ENCODE measurements at regions not wholly inside any gene's neighbourhood (a gene's known extent, or its start where the extent isn't known, plus 50 kb on each side); places are given as distances from the start of the nearest gene placed in this dataset.

DNA sequence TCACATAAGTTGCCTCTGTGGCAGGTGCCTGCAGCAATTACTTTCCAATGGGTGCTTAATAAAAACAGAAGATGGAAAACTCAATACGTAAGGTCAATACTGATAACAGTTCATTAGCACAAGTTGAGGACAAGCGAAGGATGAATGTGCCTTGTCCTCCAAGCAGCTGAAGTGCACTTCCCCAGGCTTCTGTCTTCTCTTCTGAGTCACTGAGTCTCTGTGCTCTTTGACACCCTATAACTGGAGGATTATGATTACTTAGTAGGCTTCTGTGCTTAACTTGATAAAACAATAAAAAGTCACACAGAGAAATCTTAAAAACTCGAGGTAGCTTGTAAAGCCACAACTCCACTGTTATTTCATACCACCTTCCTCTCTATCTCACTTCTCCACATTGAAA is 216.6 kb upstream of the ADCY2 start:
- TF ChIP-seq, protein P1, sequence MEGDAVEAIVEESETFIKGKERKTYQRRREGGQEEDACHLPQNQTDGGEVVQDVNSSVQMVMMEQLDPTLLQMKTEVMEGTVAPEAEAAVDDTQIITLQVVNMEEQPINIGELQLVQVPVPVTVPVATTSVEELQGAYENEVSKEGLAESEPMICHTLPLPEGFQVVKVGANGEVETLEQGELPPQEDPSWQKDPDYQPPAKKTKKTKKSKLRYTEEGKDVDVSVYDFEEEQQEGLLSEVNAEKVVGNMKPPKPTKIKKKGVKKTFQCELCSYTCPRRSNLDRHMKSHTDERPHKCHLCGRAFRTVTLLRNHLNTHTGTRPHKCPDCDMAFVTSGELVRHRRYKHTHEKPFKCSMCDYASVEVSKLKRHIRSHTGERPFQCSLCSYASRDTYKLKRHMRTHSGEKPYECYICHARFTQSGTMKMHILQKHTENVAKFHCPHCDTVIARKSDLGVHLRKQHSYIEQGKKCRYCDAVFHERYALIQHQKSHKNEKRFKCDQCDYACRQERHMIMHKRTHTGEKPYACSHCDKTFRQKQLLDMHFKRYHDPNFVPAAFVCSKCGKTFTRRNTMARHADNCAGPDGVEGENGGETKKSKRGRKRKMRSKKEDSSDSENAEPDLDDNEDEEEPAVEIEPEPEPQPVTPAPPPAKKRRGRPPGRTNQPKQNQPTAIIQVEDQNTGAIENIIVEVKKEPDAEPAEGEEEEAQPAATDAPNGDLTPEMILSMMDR (IDR thresholded peaks at IDR 0.05), result no peak

DNA sequence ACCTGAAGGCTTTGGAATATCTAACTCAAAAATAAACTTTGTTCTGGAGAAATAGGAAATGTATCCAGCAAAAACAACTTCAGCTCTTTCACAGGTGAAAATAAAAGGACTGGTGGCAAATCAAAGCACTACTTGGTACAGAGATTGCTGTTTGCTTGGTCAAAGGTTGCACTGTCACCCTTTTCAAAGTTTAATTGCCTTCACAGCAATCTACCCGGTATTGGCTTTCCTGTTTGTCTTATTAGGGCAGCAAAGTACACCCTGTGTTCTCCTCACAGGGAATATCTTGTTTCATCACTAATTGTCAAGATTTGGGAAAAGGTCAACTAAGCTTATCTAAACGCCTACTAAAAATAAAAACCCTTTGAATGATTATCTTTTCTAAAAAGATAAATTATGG is 214.1 kb upstream of the ADCY2 start:
- TF ChIP-seq, protein P1 (IDR thresholded peaks at IDR 0.05), result no peak

DNA sequence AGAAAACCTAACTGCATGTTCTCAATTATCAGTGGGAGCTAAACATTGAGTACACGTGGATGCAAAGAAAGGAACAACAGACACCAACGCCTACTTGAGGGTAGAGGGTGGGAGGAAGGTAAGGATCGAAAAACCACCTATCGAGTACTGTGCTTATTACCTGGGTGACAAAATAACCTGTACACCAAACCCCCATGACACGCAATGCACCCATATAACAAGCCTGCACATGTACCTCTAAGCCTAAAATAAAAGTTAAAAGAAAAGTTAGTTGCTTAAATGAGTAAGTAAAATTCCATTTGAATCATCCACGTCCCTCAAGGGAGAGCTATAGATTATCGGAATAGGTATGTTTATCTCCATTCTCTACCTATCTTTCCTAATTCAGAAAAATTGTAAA is 210.2 kb upstream of the ADCY2 start:
- TF ChIP-seq, protein P1 (IDR thresholded peaks at IDR 0.05), result no peak

DNA sequence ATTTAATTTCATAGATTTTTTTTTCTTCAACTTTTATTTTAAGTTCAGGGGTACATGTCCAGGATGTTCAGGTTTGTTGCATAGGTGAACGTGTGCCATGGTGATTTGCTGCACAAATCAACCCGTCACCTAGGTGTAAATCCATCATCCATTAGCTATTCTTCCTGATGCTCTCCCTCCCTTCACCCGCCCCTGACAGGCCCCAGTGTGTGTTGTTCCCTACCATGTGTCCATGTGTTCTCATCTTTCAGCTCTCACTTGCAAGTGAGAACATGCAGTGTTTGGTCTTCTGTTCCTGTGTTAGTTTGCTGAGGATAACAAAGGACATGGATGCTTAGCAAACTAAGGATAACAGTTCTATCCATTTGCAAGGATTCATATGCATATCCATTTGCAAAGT is 209.1 kb upstream of the ADCY2 start:
- TF ChIP-seq, protein P1 (IDR thresholded peaks at IDR 0.05), result no peak

DNA sequence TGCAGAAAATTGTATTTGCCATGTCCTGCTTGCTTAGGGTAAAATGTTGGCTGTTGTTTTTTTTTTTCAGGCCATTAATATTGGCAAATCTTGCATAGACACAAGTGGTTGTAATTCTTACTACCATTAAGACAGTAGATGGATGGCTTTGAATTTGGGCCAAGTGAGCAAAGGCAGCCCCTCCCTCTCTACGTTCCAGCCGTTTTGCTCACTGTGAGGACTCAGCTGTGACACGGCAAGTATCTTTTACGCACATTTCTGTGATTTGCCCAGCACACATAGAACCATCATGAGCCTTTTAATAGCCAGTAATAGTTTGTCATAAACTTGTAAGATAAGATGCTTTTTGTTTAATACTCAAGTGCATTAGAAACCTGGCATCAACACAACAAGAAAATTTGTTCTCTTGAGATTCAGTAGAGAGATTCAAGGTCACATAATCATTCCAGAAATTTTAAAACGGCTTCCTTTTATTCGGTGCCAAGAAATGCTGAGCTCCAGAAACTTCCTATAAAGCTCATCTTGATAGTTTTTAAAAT is 205.2 kb upstream of the ADCY2 start:
- TF ChIP-seq, protein P1 (IDR thresholded peaks at IDR 0.05), result no peak

DNA sequence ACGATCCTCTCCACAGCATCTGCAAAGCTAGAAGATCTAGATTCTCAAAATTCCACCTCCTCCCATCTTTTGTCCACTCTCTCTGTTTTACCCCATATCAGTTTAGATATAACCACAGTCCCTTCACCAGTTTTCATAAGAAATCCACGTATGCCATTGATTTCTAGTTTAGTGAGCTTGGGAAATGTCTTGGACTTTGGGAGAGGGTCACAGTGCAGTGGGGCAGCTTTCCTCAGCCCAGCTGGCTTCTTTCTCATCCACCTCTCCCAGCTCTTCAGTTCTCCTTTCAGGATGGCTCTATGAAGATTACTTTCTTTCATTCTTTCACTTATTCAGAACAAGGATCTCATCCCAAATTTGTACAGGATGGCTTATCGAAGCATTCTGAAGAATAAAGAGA is 203.9 kb upstream of the ADCY2 start:
- TF ChIP-seq, protein P1 (IDR thresholded peaks at IDR 0.05), result no peak

DNA sequence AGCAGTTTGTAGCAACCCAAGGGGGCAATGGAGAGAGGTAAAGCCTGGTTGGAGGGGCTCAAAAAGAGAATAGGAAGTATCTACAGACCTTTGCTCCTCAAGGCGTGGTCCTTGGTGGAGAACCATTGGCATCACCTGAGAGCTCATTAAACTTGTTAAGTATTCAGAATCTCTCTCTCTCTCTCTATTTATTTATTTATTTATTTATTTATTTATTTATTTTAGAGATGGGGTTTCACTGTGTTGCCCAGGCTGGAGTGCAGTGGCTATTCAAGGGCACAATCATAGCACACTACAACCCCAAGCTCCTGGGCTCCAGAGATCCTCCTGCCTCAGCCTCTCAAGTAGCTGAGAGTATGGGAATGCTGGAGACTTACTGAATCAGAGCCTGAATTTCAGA is 193.1 kb upstream of the ADCY2 start:
- TF ChIP-seq, protein P1 (IDR thresholded peaks at IDR 0.05), result no peak

DNA sequence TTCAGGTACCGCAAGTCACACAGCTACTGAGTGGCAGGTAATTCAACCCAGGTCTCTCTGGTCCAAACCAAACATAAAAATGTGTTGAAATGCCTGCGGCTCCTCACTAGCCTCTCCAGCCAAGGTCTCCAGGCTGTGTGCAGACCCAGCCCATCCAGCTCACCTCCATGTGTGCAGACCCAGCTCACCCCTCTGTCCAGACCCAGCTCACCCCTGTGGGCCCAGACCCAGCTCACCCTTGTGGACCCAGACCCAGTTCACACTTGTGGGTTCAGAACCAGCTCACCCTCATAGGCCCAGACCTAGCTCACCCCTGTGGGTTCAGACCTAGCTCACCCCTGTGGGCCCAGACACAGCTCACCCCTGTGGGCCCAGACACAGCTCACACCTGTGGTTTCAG is 188.0 kb upstream of the ADCY2 start:
- TF ChIP-seq, protein P1 (IDR thresholded peaks at IDR 0.05), result no peak

Measured in LNCAP (cell line).